Vagina (tissue), 2 donors: ENCODE measurements at regions not wholly inside any gene's neighbourhood (a gene's known extent, or its start where the extent isn't known, plus 50 kb on each side); places are given as distances from the start of the nearest gene placed in this dataset.

Source experiments
- CTCF ChIP-seq, 3 experiments: fragments of 450-650 bp in 2 of 3; fragments of 200-600 bp in 1 of 3; sonication (generic) in 1 of 3; IDR thresholded peaks; one replicate each; pipeline ENCODE4 v1.5.1; 2017 to 2019; ENCODE audit warnings: antibody characterized with exemption in 3 of 3, mild to moderate bottlenecking in 2 of 3, moderate library complexity in 2 of 3
- POLR2A ChIP-seq, 2 donors: fragments of 450-650 bp; IDR thresholded peaks; one replicate each; pipeline ENCODE4 v1.6.1; 2017; ENCODE audit warnings: antibody characterized with exemption in 2 of 2, mild to moderate bottlenecking in 2 of 2, moderate library complexity in 2 of 2
- POLR2AphosphoS5 ChIP-seq, 2 donors: sonication (generic); formaldehyde crosslinking; IDR thresholded peaks; one replicate each; pipeline ENCODE4 v1.9.0; 2017; ENCODE audit warnings: antibody characterized with exemption in 2 of 2, mild to moderate bottlenecking in 2 of 2, low read depth in 1 of 2; ENCODE audit not compliant: insufficient read depth in 1 of 2

GRCh38 chr4:110676241-110676640, 53.4 kb upstream of the PITX2 start:
- no peak for TF ChIP-seq CTCF (IDR thresholded peaks at IDR 0.05)
- no peak for TF ChIP-seq POLR2AphosphoS5 (IDR thresholded peaks at IDR 0.05; ENCODE audit: insufficient read depth in 1 of 2, low read depth in 1 of 2)
- TF ChIP-seq POLR2A (IDR thresholded peaks at IDR 0.05) = no peak
